SK-N-SH treated with all-trans-retinoic acid at 6 μM for 48 hours (cell line): ENCODE measurements at regions not wholly inside any gene's neighbourhood (a gene's known extent, or its start where the extent isn't known, plus 50 kb on each side); places are given as distances from the start of the nearest gene placed in this dataset.

Experiments used
- ESRRG ChIP-seq: fragments of 250-450 bp; sonication (Bioruptor Pico); IDR thresholded peaks from 2 replicates; pipeline ENCODE4 v1.6.1; 2021; ENCODE audit warnings: mild to moderate bottlenecking
- GLIS3 ChIP-seq: fragments of 250-450 bp; sonication (Bioruptor Pico); IDR thresholded peaks from 2 replicates; pipeline ENCODE4 v1.5.0; 2020; ENCODE audit warnings: mild to moderate bottlenecking, moderate library complexity
- ZC3H10 ChIP-seq: fragments of 250-450 bp; sonication (Bioruptor Pico); IDR thresholded peaks from 2 replicates; pipeline ENCODE4 v1.5.1; 2021; ENCODE audit warnings: mild to moderate bottlenecking, moderate library complexity
- ZNF565 ChIP-seq: fragments of 450-650 bp; formaldehyde crosslinking; conservative IDR thresholded peaks from 2 replicates; pipeline ENCODE4 v1.5.0; 2020; ENCODE audit warnings: low read depth, mild to moderate bottlenecking, moderate library complexity
- TF ChIP-seq, protein P1 (sequence below): fragments of 250-450 bp; sonication (Bioruptor Pico); IDR thresholded peaks from 2 replicates; pipeline ENCODE4 v1.5.0; 2020; ENCODE audit warnings: mild to moderate bottlenecking, moderate library complexity
- TF ChIP-seq, protein P2 (sequence below): fragments of 250-450 bp; sonication (Bioruptor Pico); IDR thresholded peaks from 2 replicates; pipeline ENCODE4 v1.8.0; 2020; ENCODE audit warnings: mild to moderate bottlenecking, moderate library complexity, borderline replicate concordance
- TF ChIP-seq, protein P3 (sequence below): fragments of 250-450 bp; sonication (Bioruptor Pico); IDR thresholded peaks from 2 replicates; pipeline ENCODE4 v1.5.1; 2020; ENCODE audit warnings: low read depth, mild to moderate bottlenecking, moderate library complexity

DNA sequence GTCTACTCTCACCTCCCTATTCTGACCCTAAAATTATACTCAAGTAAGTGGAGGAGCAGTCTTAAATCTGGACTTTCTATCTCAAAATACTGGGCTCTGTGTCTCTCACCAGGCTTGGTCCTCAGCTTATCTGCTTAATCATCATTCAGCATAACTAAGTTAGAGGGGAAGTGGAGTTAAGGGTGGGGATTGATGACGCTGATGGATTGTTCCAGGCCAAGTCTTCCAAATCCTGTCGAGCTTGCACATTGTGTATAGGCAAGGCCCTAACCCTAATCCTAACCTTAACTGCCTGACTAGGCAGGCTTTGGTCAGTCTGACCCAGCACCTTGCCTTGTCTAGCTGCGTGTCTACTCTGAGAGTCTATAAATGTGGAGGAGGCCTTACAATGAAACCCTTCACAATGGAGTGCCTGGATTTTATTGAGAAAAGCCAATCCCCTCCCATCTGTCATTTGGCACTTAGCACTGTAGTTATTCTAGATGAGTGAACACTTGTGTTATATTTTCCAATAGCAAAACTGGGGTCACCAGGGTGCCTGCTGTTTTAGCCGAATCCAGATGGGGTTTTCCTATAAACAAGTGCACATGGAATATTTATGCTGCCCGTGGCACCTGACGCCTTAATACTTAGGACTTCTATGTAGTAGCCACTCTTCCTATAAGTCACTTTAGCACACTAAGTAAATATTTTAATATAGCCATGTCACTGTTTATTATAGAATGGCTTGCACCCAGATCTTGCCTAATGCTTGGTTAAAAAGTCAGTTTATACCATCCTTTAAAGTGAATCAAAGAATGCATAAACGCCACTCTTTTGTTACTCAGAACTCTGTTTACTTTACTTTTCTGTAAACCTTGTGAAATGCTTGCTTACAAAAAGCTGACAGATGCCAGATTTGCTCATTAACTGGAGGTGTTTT, 193.2 kb upstream of the MYOCD start:
- TF ChIP-seq, protein P1, sequence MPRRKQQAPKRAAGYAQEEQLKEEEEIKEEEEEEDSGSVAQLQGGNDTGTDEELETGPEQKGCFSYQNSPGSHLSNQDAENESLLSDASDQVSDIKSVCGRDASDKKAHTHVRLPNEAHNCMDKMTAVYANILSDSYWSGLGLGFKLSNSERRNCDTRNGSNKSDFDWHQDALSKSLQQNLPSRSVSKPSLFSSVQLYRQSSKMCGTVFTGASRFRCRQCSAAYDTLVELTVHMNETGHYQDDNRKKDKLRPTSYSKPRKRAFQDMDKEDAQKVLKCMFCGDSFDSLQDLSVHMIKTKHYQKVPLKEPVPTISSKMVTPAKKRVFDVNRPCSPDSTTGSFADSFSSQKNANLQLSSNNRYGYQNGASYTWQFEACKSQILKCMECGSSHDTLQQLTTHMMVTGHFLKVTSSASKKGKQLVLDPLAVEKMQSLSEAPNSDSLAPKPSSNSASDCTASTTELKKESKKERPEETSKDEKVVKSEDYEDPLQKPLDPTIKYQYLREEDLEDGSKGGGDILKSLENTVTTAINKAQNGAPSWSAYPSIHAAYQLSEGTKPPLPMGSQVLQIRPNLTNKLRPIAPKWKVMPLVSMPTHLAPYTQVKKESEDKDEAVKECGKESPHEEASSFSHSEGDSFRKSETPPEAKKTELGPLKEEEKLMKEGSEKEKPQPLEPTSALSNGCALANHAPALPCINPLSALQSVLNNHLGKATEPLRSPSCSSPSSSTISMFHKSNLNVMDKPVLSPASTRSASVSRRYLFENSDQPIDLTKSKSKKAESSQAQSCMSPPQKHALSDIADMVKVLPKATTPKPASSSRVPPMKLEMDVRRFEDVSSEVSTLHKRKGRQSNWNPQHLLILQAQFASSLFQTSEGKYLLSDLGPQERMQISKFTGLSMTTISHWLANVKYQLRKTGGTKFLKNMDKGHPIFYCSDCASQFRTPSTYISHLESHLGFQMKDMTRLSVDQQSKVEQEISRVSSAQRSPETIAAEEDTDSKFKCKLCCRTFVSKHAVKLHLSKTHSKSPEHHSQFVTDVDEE (CRISPR knock-in tag), result no peak
- TF ChIP-seq, protein P2, sequence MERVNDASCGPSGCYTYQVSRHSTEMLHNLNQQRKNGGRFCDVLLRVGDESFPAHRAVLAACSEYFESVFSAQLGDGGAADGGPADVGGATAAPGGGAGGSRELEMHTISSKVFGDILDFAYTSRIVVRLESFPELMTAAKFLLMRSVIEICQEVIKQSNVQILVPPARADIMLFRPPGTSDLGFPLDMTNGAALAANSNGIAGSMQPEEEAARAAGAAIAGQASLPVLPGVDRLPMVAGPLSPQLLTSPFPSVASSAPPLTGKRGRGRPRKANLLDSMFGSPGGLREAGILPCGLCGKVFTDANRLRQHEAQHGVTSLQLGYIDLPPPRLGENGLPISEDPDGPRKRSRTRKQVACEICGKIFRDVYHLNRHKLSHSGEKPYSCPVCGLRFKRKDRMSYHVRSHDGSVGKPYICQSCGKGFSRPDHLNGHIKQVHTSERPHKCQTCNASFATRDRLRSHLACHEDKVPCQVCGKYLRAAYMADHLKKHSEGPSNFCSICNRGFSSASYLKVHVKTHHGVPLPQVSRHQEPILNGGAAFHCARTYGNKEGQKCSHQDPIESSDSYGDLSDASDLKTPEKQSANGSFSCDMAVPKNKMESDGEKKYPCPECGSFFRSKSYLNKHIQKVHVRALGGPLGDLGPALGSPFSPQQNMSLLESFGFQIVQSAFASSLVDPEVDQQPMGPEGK (CRISPR knock-in tag), result no peak
- no peak for TF ChIP-seq ZNF565 (CRISPR knock-in tag)
- TF ChIP-seq, protein P3, sequence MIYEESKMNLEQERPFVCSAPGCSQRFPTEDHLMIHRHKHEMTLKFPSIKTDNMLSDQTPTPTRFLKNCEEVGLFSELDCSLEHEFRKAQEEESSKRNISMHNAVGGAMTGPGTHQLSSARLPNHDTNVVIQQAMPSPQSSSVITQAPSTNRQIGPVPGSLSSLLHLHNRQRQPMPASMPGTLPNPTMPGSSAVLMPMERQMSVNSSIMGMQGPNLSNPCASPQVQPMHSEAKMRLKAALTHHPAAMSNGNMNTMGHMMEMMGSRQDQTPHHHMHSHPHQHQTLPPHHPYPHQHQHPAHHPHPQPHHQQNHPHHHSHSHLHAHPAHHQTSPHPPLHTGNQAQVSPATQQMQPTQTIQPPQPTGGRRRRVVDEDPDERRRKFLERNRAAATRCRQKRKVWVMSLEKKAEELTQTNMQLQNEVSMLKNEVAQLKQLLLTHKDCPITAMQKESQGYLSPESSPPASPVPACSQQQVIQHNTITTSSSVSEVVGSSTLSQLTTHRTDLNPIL (CRISPR knock-in tag), result no peak
- TF ChIP-seq GLIS3 (CRISPR knock-in tag), result no peak
- TF ChIP-seq ZC3H10 (CRISPR knock-in tag), result no peak
- no peak for TF ChIP-seq ESRRG
